ENCODE measurements at regions not wholly inside any gene's neighbourhood (a gene's known extent, or its start where the extent isn't known, plus 50 kb on each side); places are given as distances from the start of the nearest gene placed in this dataset.

GRCh38 chr5:109997161-109997560 is 307.4 kb downstream of the MAN2A1 start:
- TF ChIP-seq CTCF (IDR thresholded peaks at IDR 0.05 in 4 of 5, conservative IDR thresholded peaks at IDR 0.05 in 1 of 5) (no peak), POLR2A (IDR thresholded peaks at IDR 0.05) (no peak)
